ENCODE measurements at regions not wholly inside any gene's neighbourhood (a gene's known extent, or its start where the extent isn't known, plus 50 kb on each side); places are given as distances from the start of the nearest gene placed in this dataset.

DNA sequence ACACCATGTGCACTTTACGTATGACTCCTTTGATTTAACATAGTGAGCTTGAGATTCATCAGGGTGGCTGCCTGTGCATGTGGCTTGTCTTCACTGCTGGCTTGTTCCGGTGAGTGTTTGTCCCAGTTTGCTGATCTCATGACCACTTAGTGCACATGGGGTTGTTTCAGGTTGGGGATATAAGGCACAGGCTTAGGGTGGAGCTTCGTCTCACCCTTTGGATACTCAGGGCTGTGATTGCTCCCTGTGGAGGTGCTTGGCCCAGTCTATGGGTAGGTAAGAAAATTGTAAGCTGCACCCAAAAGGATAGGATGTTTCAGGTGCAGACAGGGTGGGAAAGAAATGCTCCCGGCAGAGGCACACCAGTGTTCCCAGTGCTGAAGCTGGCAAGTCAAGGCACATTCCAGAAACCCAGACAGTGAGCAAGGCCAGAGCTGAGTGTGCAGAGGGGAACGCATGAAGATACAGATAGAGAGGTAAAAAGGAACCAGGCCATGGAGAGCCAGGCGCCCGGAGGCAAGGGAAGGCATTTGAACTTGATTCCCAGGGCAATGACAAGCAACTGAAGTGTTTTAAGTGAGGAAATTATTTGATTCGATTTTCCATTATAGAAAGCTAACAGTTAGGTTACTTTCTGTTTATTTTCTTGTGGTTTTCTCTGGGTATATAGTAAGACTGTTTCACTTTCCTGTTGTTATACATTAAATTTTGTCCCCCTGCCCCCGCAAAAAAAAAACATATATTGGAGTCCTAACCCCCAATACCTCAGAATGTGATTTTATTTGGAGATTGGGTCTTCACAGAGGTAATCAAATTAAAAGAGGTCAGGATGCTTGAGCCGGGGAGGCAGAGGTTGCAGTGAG lies 289.8 kb upstream of the KLF6 start:
- no peaks in the 10 kb centered on the region for H3K27me3 ChIP-seq (ENCODE audit: control insufficient read depth, insufficient read depth, low read length)
- POLR2A ChIA-PET = interaction anchor here (0.6 kb wide), 1 partner anchor 41 kb away, joined by 3 read pairs; no protein-coding TSS in a partner anchor
- CTCF ChIA-PET = interaction anchor here (0.6 to 1.3 kb wide), 3 partner anchors 8 to 827 kb away, joined by 3 to 6 read pairs (median 4); no protein-coding TSS in a partner anchor
- TF ChIP-seq CTCF (IDR thresholded peaks at IDR 0.05; ENCODE audit: insufficient read depth, low read depth, low read length) = no peak
- H3K36me3 ChIP-seq (ENCODE audit: control insufficient read depth, insufficient read depth, low read length) = no peaks in the 10 kb centered on the region
- no peak for DNase-seq (ENCODE audit: low read depth)
- H3K4me3 ChIP-seq (ENCODE audit: low read depth, low read length) = no peak overlapping the region

GRCh38 chr10:4073912-4074311 lies 288.9 kb upstream of the KLF6 start:
- Histone ChIP-seq H3K36me3 (ENCODE audit: control insufficient read depth, insufficient read depth, low read length) (no peaks in the 10 kb centered on the region), H3K27me3 (ENCODE audit: control insufficient read depth, insufficient read depth, low read length) (no peaks in the 10 kb centered on the region), H3K4me3 (ENCODE audit: low read depth, low read length) (no peak overlapping the region)
- POLR2A ChIA-PET = interaction anchor here (0.6 kb wide), 1 partner anchor 697 kb away, joined by 5 read pairs; no protein-coding TSS in a partner anchor
- peak; percentile 64 for DNase-seq (ENCODE audit: low read depth)
- CTCF ChIA-PET = interaction anchor here (0.9 to 1.3 kb wide), 2 partner anchors 9 to 77 kb away, joined by 3 to 6 read pairs; no protein-coding TSS in a partner anchor
- peak; percentile 11; the same call in 1 of the 2 replicates for TF ChIP-seq CTCF (IDR thresholded peaks at IDR 0.05; ENCODE audit: insufficient read depth, low read depth, low read length)

GRCh38 chr10:4070921-4071660 lies 286.1 kb upstream of the KLF6 start:
- no peak for DNase-seq (ENCODE audit: low read depth)
- POLR2A ChIA-PET = no interaction called here
- no peak for TF ChIP-seq CTCF (IDR thresholded peaks at IDR 0.05; ENCODE audit: insufficient read depth, low read depth, low read length)
- CTCF ChIA-PET = interaction anchor here (0.6 to 1.2 kb wide), 2 partner anchors 18 to 288 kb away, joined by 3 to 4 read pairs; no protein-coding TSS in a partner anchor
- Histone ChIP-seq H3K4me3 (ENCODE audit: low read depth, low read length) (no peak overlapping the region), H3K27me3 (ENCODE audit: control insufficient read depth, insufficient read depth, low read length) (no peaks in the 10 kb centered on the region), H3K36me3 (ENCODE audit: control insufficient read depth, insufficient read depth, low read length) (no peaks in the 10 kb centered on the region)

DNA sequence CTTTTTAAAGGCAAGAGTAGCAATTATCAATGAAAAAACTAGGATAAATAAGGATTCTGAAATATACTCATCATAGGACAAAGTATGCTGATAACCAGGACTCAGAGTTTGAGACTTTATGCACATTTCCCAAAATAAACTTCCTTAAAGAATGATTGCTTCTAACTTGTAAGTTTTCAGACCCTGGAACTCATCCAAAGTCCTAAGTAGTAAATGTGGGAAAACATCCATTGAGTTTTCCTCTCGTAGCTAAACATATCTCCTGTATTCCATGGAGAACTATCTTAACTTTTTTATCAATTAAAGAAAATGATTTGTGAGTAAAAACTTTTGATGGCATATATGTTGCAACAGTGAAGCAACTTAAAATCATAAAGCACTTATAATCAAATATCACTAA lies 285.2 kb upstream of the KLF6 start:
- Histone ChIP-seq H3K36me3 (ENCODE audit: control insufficient read depth, insufficient read depth, low read length) (no peaks in the 10 kb centered on the region), H3K27me3 (ENCODE audit: control insufficient read depth, insufficient read depth, low read length) (no peaks in the 10 kb centered on the region), H3K4me3 (ENCODE audit: low read depth, low read length) (no peak overlapping the region)
- DNase-seq (ENCODE audit: low read depth) = no peak
- ChIA-PET POLR2A (no interaction called here), CTCF (interaction anchor here (0.6 kb wide), 1 partner anchor 241 kb away, joined by 4 read pairs; no protein-coding TSS in a partner anchor)
- TF ChIP-seq CTCF (IDR thresholded peaks at IDR 0.05; ENCODE audit: insufficient read depth, low read depth, low read length) = no peak

DNA sequence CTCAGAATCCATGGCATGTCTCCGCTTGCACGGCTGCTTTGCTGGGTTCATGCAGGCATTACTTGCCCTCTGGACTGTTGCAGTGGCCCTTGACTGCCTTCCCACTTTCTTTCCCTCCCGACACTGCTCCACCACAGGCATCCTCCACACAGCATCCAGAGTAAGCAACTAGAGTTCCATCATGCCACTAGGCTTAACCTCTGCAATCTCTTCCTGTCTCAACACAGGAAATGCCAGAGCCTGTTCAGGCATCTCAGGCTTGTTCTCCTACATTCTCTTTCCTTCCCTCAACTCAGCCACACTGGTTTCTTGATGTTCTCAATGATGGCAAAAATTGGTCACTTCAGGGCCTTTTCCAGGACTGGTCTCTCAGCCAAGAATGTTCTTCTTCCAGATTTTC lies 284.5 kb upstream of the KLF6 start:
- no peak for TF ChIP-seq CTCF (IDR thresholded peaks at IDR 0.05; ENCODE audit: insufficient read depth, low read depth, low read length)
- ChIA-PET POLR2A (no interaction called here), CTCF (interaction anchor here (0.5 kb wide), 1 partner anchor 1425 kb away, joined by 3 read pairs; no protein-coding TSS in a partner anchor)
- H3K36me3 ChIP-seq (ENCODE audit: control insufficient read depth, insufficient read depth, low read length) = no peaks in the 10 kb centered on the region
- DNase-seq (ENCODE audit: low read depth) = no peak
- no peaks in the 10 kb centered on the region for H3K27me3 ChIP-seq (ENCODE audit: control insufficient read depth, insufficient read depth, low read length)
- H3K4me3 ChIP-seq (ENCODE audit: low read depth, low read length) = no peak overlapping the region
